HG03442 (cell line): ENCODE measurements at regions not wholly inside any gene's neighbourhood (a gene's known extent, or its start where the extent isn't known, plus 50 kb on each side); places are given as distances from the start of the nearest gene placed in this dataset.

Experiments used
- ATAC-seq: cut with Tn5 transposase; IDR thresholded peaks from one replicate; pipeline ENCODE4 v1.9.1; 2021; ENCODE audit warnings: mild to moderate bottlenecking, moderate library complexity; ENCODE audit not compliant: unreplicated experiment

- no peak for ATAC-seq
Observed at GRCh38 chr21:28541371-28542112, 451.1 kb downstream of the LTN1 start.

- ATAC-seq = no peak
Observed at GRCh38 chr21:28540514-28540913, 452.2 kb downstream of the LTN1 start.

- ATAC-seq = no peak
Observed at GRCh38 chr21:28539623-28539988, 453.1 kb downstream of the LTN1 start.

GRCh38 chr21:28538987-28539622 is 453.6 kb downstream of the LTN1 start:
- no peak for ATAC-seq

GRCh38 chr21:28537371-28538079 is 455.2 kb downstream of the LTN1 start:
- ATAC-seq = no peak

GRCh38 chr21:28532446-28532845 is 460.2 kb downstream of the LTN1 start:
- no peak for ATAC-seq

GRCh38 chr21:28523367-28523766 is 469.3 kb downstream of the LTN1 start:
- ATAC-seq = no peak

- no peak for ATAC-seq
Observed at GRCh38 chr21:28522014-28522799, 470.5 kb downstream of the LTN1 start.

GRCh38 chr21:28518630-28519029 is 474.0 kb downstream of the LTN1 start:
- ATAC-seq = no peak

GRCh38 chr21:28516991-28517592 is 475.6 kb downstream of the LTN1 start:
- ATAC-seq = peak; percentile 99

- ATAC-seq = no peak
Observed at GRCh38 chr21:28516021-28516420, 476.7 kb downstream of the LTN1 start.

GRCh38 chr21:28513428-28513827 is 479.2 kb downstream of the LTN1 start:
- ATAC-seq = no peak

GRCh38 chr21:28509031-28509430 is 483.6 kb downstream of the LTN1 start:
- no peak for ATAC-seq

GRCh38 chr21:28508126-28508525 is 484.6 kb downstream of the LTN1 start:
- ATAC-seq = no peak

GRCh38 chr21:28496517-28496916 is 496.2 kb downstream of the LTN1 start:
- no peak for ATAC-seq

GRCh38 chr21:28492127-28492526 is 500.6 kb downstream of the LTN1 start:
- no peak for ATAC-seq

GRCh38 chr21:28489821-28490350 is 502.8 kb downstream of the LTN1 start:
- no peak for ATAC-seq

- no peak for ATAC-seq
Observed at GRCh38 chr21:28489162-28489561, 503.5 kb downstream of the LTN1 start.

GRCh38 chr21:28487455-28488070 is 505.1 kb downstream of the LTN1 start:
- ATAC-seq = no peak
